ENCODE measurements at regions not wholly inside any gene's neighbourhood (a gene's known extent, or its start where the extent isn't known, plus 50 kb on each side); places are given as distances from the start of the nearest gene placed in this dataset.

GRCh38 chr19:31154021-31154420 lies 195.2 kb downstream of the TSHZ3 start:
- DNase-seq = no peak

- no peak for DNase-seq
Observed at GRCh38 chr19:31152906-31153305, 196.3 kb downstream of the TSHZ3 start.

- no peak for DNase-seq
Observed at GRCh38 chr19:31149441-31149941, 199.7 kb downstream of the TSHZ3 start.

- no peak for DNase-seq
Observed at GRCh38 chr19:31148671-31149070, 200.6 kb downstream of the TSHZ3 start.

- no peak for DNase-seq
Observed at GRCh38 chr19:31147234-31147633, 202.0 kb downstream of the TSHZ3 start.

- DNase-seq = no peak
Observed at GRCh38 chr19:31146546-31147183, 202.6 kb downstream of the TSHZ3 start.

GRCh38 chr19:31146015-31146414 lies 203.2 kb downstream of the TSHZ3 start:
- DNase-seq = no peak

GRCh38 chr19:31145007-31145406 lies 204.2 kb downstream of the TSHZ3 start:
- no peak for DNase-seq

- DNase-seq = no peak
Observed at GRCh38 chr19:31144075-31144870, 205.0 kb downstream of the TSHZ3 start.

GRCh38 chr19:31141301-31141700 lies 207.9 kb downstream of the TSHZ3 start:
- DNase-seq = no peak

- no peak for DNase-seq
Observed at GRCh38 chr19:31140717-31141116, 208.5 kb downstream of the TSHZ3 start.

- no peak for DNase-seq
Observed at GRCh38 chr19:31139871-31140505, 209.2 kb downstream of the TSHZ3 start.

GRCh38 chr19:31138077-31138476 lies 211.2 kb downstream of the TSHZ3 start:
- no peak for DNase-seq

- no peak for DNase-seq
Observed at GRCh38 chr19:31135841-31136240, 213.4 kb downstream of the TSHZ3 start.

- no peak for DNase-seq
Observed at GRCh38 chr19:31132753-31133110, 216.5 kb downstream of the TSHZ3 start.

GRCh38 chr19:31128291-31128690 lies 220.9 kb downstream of the TSHZ3 start:
- no peak for DNase-seq

- DNase-seq = no peak
Observed at GRCh38 chr19:31127134-31127967, 221.9 kb downstream of the TSHZ3 start.

- no peak for DNase-seq
Observed at GRCh38 chr19:31126236-31126635, 223.0 kb downstream of the TSHZ3 start.

- no peak for DNase-seq
Observed at GRCh38 chr19:31125071-31125470, 224.2 kb downstream of the TSHZ3 start.

- no peak for DNase-seq
Observed at GRCh38 chr19:31121501-31121900, 227.7 kb downstream of the TSHZ3 start.

- no peak for DNase-seq
Observed at GRCh38 chr19:31120952-31121351, 228.3 kb downstream of the TSHZ3 start.

- no peak for DNase-seq
Observed at GRCh38 chr19:31119951-31120690, 229.1 kb downstream of the TSHZ3 start.
